Amygdala (tissue), 56 donors: ENCODE measurements at regions not wholly inside any gene's neighbourhood (a gene's known extent, or its start where the extent isn't known, plus 50 kb on each side); places are given as distances from the start of the nearest gene placed in this dataset.
"Not testable (repeated sequence)": the region's sequence is repeated elsewhere in the genome, so short reads cannot be mapped to it uniquely, and the experiment has no call there.

Experiments used
- DNase-seq, 56 donors: peaks; one replicate each; lab custom pipeline; 2025; lab: John Stamatoyannopoulos, UW

DNA sequence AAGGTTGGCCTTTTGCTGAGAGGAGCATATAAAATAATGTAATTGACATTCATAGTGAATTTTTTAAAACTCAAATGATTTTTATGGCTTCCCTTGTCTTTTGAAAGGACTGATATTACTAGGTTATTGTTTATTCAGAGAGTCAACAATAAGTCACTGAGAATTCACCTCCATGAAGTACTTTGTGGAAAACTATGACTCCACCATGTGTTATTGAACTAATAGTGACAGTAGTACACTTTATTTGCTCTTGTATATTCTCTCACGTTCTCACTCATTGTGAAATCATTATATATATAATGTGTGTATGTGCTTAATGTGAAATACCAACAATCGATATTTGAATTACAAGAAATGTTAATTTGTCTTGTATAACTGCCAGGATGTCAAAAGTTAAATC lies 267.4 kb upstream of the CCDC179 start:
- DNase-seq: no peak

DNA sequence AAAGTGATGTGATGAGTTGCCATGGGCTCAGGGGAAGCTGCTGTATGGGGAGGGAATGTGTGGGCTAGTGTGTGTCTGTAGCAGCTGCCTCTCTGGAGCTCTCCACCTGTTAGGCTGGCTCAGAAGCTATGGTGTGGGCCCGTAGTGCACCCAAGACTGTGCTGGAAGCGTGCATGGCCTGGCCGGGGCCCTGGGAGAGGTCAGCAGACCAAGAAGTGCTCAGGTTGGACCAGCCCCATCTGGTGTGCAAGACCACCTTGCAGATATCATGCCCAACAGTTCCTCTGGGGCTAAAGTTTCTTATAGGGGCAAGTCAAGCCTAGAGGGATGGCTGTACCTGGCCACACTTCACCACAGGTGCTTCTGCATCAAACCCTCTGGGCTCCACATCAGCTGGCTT lies 274.4 kb upstream of the CCDC179 start:
- peak in 5 of 56 donors; percentile 2 to 16 (median 7) for DNase-seq

DNA sequence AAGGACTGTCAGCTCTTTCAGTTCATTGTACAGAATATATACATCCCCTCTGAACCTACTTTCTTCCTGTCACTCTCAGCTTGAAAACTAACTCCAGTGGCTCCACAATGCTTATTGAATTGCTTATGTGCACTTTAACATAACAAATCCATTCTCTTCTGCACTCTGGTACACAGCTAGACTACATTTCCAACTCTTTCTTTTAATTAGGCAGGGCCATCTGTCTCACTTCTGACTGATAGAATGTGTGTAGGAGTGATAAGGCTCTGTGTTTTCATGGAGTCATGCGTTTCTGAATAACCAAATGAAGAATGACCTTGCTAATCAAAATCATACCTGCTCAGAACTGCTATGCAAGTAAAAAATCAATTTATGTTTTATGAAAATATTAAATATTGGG lies 278.5 kb upstream of the CCDC179 start:
- no peak for DNase-seq

DNA sequence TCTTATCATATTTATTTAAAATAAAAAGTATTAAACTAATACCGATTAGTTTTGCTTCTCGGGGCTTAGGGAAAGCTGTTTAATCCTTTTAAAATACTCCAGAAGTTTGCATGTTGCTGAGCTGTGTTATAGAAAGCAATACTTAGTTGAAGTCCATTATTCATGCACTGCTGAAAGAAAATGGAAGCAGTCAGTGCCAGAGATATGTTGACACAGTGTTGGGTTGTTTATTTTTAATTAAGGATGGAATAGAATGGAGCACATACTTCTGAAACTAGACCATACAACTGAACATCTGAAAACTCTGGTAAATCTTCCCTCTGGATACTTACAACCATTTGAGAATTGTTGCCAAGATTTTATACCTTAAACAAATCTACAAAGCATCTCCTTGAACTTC lies 282.7 kb upstream of the CCDC179 start:
- DNase-seq: no peak

DNA sequence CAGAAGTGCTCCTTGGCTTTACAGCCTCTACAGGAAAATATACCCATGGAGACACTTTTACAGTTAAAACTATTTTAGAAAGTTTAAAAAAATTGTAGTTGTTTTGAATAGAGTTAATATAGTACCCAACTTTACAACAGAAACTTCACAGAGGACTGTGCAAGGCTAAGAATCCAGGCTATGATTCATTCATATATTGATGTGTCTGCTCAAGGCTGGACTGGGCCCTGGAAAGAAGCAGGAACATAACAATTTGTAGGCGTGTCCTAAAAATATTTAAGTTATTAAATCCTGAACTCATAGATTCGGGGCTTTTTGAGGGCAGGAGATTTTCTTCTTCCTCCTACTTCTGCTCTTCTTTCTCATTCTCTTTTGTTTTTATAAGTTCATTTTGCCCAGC lies 291.5 kb upstream of the CCDC179 start:
- no peak for DNase-seq

DNA sequence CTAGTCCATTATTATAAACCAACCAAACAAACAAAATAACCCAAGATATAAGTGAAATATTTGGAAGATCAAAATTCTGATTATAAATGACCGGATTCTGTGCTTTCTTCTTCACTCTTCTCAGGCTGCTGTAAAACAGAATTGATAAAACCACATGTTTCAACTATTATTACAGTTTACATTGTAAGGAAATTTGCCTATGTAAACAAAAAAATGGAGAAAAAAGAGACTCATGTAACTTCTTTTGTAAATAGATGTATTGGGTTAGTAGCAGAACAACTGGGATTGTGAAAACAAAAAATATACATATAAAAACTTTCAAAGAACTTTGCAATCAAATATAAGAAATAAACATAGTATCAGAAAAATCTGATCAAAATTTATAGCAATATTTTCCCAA lies 295.2 kb upstream of the CCDC179 start:
- no peak for DNase-seq

DNA sequence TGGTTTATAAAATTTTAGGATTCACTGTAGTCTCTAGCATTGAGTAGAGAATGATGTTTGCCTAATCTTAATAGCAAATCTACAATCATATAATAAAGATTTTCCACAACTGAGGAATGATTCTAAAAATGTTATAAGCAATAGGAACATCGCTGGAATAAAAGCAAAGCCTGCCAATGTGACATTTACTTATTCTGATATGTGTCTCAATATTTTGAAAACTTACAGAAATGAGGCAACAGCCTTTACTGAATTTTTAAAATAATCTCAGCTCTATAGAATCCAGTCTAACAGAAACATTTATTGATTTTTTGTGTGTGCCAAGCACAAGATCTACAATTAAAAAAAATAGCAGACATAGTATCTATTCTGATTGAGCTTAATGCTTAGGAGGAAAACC lies 303.7 kb upstream of the CCDC179 start:
- DNase-seq: no peak

DNA sequence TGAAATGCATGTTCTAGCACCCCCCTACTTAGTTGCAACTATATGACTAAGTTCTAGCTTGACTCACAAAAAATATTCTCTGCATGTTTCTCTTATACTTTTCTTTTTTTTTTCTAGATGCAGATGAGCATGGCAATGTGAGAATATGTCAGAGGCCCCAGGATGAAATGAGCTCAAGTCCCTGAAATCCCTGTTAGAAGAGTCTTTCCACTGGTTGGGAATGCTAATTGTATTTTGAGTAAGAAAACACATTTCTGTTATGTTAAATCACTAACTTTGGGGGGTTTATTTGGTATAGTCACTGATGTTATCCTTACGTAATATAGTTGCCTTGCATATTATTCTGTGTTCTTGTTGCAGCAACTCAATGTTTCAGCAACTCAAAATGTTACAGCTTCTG lies 306.1 kb upstream of the CCDC179 start:
- DNase-seq: no peak

DNA sequence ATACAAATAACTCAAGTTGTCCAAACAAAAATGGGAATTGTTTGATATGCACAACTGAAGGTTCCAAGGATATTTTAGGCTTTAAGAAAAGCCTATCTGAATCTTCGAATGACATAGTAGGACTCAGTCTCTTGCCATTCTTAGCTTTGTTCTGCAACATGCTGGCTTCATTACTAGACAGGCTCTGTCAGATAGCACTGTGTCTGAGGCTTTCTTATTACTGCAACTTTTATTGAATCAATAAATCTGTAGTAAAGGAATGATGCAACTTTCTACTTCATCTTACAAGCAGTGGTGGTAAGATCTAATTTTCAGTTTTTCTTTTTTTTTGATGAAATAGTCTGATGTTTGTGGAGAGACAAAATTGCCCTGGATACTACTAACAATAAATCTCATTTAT lies 319.3 kb upstream of the CCDC179 start:
- DNase-seq: no peak

DNA sequence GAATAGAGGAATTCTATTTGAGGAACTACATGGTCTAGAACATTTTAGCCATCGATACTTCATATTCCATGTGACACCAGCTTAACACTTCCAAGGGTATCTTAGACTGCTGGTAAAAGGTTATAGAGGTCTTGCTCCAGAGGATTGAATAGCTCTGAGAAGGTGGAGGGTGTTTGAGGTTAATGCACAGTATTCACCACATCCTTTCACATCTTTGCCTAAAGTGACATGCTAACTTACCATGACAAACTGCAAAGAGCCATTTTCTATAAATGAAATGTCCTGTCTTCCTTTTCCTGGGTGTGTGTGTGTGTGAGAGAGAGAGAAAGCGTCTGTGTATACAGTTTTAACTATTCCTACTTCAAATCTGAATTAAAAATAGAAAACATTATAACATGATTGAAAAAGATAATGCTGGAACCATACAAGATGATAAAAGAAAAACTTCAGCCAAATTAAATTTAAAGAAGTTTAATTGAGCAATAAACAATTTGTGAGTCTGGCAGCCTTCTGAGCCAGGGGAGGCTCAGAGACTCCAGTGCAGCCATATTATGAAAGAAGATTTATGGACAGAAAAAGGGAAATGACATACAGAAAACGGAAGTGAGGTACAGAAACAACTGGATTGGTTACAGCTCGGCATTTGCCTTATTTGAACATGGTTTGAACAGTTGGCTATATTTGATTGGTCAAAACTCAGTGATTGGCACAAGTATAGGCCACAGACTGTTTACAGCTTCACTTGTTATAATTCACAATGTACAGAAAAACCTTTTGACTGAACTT lies 320.9 kb upstream of the CCDC179 start:
- DNase-seq: no peak

DNA sequence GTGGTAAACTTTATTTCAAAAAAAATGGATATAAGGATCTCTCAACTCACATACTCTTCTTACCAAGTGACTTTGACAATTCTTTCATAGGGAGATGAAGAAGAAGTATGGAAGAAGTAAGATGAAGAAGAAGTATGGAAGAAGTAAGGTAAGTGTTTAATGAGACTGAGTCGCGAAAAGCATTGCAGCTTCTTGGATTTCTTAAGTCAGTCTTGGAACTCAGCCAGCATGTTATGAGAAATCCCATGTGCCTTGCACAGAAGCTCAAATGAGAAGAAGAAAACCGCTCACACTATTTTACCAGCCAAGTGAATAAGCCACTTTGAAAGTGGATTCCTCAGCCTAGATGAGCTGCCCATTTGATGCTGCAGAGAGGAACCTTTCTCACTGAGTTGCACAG lies 332.0 kb upstream of the CCDC179 start:
- no peak for DNase-seq

DNA sequence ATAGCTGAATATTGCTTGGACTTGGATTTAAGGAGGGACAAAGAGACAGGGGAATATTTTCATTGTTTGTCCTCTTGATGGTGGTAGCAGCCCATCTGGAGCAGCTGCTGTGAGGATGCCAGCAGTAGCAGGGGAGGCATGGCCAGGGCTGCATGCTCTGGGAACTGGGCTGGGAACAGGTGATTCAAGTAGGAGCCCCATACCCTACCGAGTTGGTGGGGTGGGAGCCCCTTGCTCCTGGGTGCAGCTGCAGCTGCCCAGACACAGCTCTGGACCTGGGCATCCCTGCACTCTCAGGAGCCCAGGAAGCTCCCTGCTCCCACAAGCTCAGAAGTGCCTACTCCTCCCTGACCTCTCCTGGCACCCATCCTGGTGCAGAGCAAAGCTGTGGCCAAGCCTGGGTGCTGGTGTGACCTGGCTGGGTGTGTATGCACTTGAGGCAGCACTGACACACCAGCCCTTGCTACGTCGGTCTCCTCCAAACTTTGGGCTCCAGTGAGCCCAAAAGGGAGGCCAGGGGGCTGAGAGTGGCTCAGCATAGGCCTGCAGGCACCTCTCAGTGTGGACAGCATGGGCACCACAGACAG lies 341.8 kb upstream of the CCDC179 start:
- DNase-seq: no peak

DNA sequence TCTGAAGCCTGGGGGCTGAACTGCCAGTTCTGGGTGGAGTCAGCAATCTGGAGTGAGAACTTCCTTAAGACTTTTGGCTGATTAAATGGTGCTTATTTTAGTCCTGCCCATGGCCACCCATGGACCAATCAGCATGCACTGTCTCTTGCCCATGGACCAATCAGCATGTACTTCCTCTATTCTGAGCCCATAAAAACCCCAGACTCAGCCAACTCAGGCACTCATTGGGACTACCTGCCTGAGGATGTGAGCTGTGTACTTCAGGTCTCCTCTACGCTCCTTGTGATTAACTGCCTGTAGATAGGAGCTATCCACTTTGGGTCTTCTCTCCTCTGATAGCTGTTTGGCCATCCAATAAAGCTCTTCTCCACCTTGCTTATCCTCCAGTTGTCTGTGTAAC lies 342.3 kb upstream of the CCDC179 start:
- no peak for DNase-seq

DNA sequence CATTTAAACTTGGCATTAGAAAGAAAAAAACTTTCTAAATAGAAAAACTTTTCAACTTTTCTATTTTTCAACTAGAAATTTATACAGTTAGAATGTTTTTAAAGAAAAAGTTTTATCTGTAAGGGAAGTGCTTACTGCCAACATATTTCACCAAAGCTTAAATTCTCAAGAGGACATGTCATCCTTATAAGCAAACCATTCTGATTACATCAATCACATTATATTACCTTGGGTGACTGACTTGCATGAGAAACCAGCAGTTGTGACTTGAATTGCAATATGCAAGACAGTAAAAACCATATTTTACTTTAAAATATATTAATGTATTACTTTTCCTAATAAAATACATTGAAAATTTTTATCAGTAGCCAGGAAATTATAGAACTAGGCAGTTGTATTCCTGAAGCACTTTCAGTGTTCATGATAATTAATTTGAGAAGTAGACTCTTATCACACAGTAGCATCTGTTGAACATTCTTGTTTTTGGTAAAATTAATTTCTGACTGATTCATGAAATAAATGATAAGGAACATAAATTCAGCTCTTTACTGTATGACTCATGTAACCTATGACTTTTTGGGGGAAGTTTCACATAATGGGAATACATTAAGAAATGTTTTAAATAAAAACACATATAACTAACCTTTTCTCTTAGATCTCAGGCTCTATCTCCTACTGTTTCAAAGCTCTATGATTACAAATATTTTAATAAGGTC lies 345.0 kb upstream of the CCDC179 start:
- DNase-seq: no peak

DNA sequence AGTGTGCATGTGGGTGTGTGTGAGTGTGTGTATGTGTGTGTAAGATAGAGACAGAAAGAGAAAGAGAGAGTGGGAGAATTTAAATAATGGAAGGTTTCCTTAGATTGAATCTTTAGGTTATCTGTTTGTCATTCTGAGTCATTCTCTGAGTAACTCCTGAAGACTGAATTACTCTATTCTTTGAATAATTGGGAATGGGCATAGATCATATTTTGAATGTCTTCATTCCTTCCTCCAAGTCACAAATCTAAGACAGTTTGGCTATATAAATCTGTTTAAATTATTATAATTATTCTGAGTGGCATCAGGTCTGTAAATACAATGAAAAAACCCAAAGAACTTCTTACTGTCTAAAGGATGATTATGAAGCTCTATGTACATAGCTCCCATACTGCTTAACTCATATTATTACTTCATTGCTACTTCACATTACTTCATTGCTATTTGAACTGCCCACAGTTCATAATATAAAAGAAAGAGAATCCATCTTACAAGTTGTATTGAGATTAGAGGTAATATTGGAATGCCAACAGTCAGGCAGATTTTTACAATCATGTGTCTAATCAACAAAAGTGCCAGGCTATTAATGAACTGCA lies 346.6 kb upstream of the CCDC179 start:
- DNase-seq: no peak

DNA sequence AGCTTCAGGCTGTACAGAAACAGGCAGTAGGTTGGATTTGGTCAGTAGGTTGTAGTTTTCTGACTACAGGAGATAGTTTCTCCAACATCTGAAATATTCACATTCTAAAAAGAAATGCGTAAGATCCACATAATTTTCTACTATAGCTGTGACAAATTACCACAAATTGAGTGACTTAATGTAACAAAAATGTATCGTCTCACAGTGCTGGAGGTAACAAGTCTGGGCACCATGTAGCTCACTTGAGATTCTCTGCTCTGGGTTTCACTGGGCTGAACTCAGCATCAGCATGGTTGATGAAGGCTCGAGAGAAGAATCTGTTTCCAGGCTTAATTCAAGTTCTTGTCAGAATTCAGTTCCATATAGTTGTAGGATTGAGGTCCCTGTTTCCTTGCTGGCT lies 350.9 kb upstream of the CCDC179 start:
- DNase-seq: no peak

DNA sequence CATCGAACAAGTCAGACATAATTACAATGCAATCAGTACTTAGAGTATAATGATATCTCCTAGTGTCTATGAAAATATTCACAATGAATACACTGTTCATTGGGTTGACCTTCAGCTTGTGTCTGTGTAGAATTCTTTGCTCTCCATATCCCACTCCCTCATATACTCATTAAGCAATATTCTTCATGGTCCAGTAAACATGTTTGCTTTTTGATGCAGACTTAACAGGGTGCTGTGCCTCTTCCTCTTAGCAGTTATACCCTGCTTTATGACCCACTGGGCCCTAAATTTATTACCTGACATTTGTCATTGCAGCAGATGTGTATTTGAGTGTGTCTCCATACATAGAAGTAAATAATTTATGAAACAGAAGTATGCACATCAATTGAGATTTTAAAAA lies 352.5 kb upstream of the CCDC179 start:
- DNase-seq: no peak

DNA sequence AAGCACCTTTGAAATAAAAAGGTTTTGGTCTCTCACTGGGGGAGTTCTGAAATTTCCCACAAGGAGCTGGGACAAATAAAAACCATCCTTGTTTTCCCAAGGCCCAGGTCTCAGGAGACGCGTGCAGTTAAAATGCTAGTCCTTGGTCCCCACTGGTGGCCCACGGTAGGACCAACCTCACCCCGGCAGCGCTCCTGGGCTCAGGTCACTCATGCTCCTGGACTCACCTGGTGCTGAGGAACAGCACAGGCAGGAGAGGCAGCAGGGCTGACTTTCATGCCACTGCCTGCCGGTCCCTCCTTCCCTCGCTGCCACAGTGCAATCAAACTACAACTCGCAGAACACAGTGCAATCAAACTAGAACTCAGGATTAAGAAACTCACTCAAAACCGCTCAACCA lies 356.8 kb upstream of the CCDC179 start:
- DNase-seq: no peak

DNA sequence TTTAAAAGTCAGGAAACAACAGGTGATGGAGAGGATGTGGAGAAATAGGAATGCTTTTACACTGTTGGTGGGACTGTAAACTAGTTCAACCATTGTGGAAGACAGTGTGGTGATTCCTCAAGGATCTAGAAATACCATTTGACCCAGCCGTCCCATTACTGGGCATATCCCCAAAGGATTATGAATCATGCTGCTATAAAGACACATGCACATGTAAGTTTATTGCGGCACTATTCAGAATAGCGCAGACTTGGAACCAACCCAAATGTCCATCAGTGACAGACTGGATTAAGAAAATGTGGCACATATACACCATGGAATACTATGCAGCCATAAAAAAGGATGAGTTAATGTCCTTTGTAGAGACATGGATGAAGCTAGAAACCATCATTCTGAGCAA lies 359.8 kb upstream of the CCDC179 start:
- not testable (repeated sequence) for DNase-seq

DNA sequence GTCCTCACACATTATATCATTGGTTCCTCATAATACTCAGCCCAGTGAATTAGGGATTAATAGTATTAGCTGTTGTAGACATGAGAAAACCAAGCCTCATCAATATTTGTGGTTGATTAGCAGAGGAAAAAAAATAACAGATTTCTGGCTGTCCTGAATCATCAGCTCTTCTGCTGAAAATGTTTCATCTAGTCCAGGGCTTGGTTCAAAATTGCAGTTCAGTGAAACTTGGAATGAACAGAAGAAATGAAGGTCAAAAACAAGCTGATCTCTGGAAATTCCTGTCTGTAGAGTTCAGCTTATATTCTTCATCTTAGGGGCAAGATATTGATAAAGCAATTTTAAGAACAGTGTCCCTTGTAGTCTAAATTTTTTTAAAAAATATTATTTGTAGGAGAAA lies 361.1 kb upstream of the CCDC179 start:
- DNase-seq: no peak

DNA sequence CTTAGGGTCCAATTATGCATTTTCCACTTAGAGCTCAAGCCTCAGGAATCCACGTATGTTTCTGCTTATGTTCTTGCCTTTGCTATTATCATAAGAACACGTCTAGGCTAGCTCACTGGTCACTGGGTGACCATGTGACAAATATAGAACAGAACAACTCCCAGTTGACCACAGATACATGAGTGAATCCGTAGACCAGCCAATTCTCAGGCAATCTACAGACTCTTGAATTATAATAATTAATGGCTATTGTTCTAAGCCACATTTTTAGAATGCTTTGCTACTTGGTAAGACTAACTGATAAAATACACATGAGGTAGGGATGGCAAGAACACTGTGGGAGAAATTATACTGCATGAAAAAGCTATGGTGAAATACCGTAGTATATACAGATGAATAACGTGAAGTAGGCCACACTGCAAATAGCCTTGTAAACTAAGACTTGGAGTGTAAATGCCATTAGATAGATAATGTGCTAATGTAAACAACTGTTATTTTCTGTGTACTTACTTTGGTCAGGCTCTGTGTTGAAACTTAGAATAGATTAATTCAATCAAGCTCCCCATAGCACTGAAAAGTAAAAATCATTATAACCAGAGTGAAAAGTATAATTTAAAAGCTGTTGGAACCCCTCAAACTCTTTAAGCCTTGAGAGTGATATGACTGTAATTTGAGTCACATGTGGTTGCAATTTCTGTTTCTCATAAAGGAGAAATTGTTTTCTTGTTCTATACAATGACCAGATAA lies 366.2 kb upstream of the CCDC179 start:
- DNase-seq: no peak
